HG03558 (cell line): ENCODE measurements at regions not wholly inside any gene's neighbourhood (a gene's known extent, or its start where the extent isn't known, plus 50 kb on each side); places are given as distances from the start of the nearest gene placed in this dataset.

ENCODE experiments used
- ATAC-seq: cut with Tn5 transposase; IDR thresholded peaks from one replicate; pipeline ENCODE4 v1.9.1; 2021; ENCODE audit warnings: moderate number of reproducible peaks; ENCODE audit not compliant: unreplicated experiment; ENCODE audit errors: extremely low read depth

DNA sequence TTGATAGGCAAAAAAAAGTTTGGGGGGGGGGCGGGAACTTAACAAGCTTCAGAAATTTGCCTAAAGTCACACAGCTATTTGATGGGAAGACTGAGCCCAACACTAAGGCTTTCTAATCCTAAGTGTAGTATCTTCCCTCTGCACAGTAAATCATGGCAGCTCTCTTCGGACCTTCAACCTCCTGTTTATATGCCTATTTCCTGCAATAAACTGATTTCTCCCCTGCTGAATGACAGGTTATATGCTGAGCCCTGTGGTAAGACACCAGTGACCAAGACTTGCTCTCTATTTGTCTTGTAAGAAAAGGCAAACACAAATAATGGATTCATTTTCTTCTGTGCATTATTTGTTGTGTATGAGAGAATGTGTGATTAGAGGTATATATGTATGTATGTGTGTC is 355.8 kb upstream of the ARRDC4 start:
- ATAC-seq, result no peak

DNA sequence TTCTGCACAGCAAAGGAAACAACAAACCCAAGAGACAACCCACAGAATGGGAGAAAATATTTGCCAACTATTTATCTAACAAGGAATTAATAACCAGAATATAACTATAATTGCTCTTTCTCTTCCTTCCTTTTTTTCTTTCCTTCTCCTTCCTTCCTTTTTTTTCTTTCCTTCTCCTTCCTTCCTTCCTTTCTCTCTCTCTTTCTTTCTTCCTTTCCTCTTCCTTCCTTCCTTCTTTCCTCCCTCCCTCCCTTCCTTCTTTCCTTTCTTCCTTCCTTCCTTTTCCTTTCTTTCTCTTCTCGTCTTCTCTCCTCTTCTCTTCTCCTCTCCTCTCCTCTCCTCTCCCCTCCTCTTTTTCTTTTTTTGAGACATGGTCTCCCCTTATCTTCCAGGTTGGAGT is 345.4 kb upstream of the ARRDC4 start:
- no peak for ATAC-seq

DNA sequence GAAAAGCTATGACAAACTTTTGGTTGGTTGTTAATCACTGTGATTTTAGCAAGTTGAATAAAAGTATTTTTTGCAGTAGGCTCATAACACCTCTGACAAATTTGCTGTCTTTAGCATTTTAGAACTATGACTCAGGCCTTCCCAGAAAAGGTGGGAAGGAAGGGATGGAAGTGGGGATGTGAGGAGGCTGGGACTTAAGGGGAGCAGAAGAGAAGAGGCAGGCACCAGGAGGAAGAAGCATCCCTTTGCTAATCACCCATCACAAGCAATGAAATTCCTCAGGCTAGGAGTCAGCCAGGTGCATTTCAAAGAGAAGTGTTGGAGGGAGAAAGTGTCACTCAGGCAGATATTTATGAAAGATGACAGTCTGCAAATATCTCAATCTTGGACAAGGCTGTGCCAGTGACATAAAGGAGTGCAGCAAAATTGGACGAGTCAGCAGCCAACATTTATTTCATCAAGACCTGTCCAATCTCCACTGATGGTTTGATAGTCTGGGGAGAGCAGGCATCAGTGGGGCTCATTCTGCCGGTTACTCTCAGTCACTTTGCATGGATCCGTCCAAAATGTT is 337.3 kb upstream of the ARRDC4 start:
- no peak for ATAC-seq

DNA sequence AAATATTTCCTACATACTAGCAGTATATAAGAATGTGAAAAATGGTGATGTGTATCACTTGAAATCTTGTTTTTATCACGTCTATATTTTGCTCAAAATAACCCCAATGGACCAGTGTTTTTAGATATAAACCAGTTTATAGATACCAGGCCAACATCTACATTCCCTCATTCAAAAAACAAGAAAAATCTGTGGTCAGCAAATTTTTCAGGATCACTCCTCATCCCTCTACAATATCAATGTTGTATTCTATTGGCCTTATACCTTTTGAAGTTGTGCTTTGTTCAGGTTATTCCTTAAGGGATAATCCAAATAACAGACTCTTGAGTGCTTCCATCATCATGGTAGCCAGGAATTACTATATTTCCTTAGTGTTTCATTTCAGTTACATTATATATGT is 332.9 kb upstream of the ARRDC4 start:
- no peak for ATAC-seq

DNA sequence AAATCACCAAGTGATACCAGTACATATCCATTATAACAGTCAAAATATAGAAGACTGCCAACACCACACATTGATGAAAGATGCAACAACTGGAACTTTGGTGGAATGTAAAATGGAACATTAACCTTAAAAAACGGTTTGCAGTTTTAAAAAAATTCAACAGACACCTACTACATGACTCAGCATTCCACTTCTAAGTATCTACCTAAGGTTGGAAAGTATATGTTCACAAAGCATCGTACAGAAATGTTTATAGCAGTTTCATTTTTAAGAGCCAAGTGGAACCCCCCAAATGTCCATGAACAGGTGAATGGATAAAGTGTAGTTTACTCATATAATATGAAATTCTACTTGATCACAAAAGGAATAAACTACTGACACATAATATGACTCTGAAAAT is 314.7 kb upstream of the ARRDC4 start:
- ATAC-seq, result no peak

DNA sequence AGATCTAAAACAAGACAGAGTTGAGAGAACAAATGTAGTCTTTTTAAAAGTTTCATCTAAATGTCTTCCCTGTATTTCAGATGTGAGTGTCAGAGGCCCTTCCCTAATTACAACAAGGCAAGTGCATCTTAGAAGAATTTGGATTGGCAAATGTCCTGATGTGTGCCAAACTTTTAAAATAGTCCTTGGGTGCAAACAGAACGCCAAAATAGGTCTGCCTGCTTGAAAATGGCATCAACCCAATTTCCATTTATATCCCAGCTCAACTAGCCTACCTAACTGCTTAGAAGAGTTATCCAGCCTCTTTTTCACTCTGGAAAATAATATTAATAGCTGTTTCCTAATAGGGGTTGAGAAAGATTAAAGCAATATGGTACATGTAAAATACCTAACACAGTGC is 311.8 kb upstream of the ARRDC4 start:
- no peak for ATAC-seq

DNA sequence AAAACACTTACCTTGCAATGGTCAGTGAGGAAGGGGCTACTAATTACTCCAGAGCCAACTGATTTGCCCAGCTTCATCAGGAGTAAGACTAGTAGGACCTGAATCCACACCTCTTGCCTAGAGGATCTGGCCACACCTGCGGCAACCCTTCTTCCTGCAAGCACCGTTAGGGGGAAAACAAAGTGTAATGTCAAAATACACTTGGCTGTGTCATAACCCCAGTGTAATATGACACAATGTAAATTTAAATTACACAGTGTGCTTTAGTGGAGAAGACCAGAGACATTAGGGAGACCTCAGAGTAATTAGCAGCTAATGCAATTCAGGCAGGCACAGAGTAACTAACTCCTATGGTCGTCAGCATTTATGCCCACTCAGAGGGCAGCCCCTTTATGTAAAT is 308.5 kb upstream of the ARRDC4 start:
- no peak for ATAC-seq

DNA sequence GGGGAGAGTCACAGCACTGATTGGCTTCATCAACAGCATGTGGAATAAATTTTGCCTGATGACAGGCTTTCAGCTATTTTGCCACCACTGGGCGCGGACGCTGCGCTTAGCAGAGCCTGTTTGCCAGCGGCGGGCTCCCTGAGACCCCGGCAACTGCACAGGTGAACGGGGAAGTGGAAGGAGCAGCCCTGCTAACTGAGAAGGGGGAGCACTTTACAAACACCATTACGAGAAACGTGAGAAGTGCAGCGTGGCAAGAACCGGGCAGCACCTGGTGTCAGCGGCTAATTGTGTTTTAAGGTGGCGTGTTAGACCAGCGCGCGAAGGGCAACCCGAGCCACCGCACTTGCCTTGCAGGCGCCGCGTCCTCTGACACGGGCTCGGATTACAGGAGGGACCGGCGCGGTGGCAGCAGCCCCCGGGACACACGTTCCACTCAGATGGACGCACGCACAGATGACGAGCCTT is 307.8 kb upstream of the ARRDC4 start:
- ATAC-seq, result no peak

DNA sequence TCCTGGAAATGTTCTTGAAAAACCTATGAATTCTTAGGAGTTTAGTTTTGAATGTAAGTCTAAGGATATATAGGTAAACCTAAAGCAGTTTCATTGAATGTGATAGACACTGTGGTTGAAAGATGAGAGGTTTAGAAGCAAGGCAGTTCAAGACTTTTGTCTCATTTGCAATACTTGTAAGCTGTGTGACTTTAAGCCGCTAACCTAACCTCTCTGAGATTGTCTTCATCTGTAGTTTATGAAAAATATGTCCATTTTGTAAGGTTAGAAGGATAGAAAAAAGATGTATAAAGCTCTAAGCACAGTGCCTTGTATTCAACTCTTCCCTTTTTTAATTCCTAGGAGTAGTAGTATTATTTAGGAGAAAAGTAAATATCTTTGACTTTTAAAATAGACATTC is 306.6 kb upstream of the ARRDC4 start:
- ATAC-seq, result no peak

DNA sequence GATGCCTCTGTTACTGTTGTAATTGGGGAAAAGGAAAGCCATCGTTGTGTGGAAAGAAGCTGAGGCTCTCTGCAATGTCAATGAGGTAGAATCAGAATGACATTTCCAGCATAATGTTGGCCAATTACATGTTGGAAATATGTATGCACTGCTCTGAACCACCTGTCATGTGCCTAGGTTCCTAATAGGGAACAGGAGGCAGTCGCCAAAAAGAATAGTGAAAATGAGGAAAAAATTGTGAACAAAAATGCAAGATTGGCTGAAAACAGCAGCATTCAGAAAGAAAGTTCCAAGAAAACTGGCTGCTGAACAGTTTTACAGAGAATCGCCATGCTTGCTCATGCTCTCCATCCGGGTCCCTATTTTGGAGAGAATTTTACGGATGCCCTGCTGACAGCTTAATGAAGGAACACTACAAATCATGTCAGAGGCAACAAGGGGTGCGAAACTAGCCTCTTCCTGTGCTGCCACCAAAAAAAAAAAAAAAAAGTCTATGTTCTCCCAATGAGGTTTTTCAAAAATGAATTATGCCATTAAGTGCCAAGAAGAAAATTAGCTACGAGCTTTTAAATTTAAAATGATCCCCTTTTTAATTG is 305.9 kb upstream of the ARRDC4 start:
- ATAC-seq, result no peak

DNA sequence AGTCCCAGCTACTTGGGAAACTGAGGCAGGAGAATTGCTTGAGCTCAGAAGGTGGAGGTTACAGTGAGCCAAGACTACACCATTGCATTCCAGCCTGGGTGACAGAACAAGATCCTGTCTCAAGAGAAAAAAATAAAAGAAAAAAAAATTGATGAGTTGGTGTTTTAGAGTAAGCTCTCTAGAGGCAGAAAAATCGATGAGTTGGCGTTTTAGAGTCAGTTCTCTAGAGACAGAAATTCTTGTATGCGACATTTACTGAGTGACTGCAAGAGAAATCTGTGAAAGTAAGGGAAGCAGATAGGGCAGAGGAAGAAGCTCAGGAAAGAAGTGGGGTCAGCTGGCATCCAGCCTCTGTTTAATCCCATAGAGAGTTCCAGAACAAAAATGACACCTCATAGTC is 298.7 kb upstream of the ARRDC4 start:
- no peak for ATAC-seq

DNA sequence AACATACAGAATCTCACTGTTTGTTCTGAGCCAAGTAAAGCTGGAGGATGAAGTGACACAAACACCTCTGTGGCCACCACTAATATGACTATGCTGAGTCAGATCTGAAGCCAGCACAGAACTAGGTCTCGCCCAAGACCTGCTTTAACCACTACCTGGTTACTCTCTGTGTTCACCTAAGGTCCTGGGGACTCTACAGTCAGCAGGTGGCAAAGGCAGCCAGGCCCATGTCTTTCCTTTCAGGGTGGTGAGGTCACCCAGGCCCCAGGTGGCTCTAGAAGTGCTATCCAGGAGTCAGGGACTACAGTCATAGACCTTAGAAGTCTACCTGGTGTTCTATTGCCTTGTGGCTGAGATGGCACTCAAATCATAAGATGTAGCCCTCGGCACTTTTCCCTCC is 287.9 kb upstream of the ARRDC4 start:
- no peak for ATAC-seq

DNA sequence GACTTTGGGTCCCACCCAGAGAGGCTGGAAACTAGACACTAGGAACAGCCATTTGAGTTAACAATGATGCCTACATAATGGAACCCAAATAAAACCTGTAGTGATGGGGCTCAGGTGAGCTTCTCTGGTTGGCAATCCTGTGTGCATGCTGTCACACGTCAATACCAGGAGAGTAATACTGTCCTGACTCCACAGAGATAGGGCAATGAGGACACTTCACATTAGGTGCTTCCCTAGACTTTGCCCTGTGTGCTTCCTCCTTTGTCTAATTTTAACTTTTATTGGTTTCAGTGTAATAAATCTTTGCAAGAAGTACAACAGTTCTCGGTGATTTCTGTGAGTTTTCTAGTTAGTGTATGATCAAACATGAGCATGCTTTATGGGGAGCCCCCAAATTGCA is 281.8 kb upstream of the ARRDC4 start:
- ATAC-seq, result no peak

DNA sequence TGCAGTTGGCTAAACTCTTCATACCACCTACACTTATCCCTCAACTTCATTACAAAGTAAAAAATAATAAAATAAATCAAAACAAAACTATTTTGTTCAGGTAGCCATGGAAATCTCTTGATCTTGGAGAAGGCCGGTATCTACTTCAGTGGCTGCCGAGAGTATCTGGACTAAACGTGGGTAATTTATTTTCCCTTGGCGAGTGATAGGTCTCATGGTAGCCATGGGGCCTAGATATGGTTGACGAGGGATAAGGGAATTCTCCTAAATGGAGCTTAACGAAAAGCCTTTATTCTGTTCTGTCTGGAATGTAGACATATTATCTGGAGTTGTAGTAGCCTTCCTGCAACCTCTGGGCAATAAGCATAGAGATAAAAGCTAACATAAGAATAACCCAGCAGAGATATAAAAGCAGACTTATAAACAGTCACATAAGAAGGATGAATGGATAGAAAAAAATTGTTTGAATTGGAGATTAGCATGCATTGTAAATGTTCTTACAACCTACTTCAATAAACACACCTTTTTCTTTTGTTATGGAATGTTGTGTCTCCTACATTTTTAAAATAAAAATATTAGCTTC is 281.3 kb upstream of the ARRDC4 start:
- no peak for ATAC-seq

DNA sequence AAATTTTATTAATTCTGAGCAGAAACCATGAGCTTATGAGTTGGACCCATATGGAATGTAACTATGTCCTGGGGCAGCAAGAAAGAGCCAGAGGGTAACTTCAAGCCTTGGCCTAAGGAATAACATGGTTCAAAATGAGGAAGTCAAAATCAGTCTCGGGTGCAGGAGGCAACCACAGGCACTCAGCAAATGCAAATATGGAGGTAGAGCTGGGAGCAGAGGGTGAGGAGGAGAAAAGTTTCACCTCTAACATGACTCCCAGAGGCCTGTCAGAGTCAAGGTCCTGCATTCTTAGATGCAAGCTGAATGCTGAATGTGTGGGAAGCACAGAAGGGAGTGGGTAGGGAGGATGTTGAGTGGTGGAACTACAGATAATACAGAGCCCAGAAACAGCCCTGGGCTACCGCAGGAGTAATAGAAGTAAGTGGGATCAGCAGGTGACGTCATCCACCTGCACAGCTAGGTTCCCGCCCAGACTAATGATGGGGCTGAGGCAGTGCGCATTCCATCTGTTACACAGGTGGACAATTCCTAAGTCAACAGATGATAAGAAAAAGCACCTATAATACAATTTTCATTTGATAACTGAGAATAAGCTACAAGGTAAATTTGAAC is 279.8 kb upstream of the ARRDC4 start:
- no peak for ATAC-seq

DNA sequence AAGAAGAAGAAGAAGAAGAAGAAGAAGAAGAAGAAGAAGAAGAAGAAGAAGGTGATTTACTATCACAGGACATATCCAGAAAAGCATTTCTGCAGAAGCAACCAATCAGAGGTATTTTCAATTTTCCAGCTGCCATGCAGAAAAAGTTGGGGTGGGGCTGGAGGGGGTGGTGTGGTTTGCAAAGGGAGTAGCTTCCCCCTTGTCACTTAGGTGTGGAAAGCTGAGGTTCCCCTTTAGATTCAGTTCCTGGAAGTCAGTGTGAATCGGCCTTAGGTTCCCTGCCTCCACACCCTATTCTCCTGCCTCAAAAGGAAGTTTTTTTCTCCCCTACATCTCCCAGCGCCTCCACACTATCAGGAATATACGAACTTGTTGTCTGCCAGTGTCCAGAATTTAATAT is 276.7 kb upstream of the ARRDC4 start:
- ATAC-seq, result no peak

DNA sequence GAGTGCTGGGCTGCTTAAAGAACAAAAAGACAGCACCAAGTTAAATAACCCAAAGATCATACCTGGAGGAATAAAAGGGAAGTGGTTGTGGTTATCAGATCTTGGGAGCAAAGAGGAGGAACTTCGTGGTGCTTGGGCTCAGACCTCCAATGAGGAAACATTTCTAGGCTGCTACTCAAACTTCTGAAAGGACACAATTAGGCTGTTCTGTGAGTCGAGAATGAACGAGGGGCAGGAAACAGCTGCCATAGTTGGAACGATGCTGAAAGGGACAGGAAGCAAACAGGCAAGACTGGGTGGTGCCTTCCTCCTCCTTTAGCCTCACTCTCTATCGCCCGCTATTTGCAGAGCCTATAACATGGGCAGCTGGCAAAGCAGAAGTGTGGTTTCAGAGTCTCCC is 276.3 kb upstream of the ARRDC4 start:
- ATAC-seq, result no peak

DNA sequence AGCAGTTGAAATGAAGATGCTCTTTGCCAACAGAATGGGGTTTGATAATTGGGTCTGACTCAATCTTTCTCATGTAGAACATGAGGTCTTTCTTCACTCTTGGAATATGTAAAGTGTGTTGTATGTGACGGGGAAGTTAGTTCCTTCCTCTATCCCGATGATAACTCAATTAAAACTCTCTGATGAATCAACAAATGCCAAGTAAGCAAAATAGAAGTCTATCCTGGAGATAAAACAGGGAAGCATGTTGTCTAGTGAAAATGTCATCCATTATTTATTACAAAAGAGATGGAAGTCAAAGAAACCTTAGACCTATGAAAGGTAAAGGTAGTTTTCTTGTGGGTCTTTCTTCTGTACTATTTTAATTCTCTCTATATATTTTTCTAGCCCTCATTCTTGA is 274.2 kb upstream of the ARRDC4 start:
- ATAC-seq, result no peak

DNA sequence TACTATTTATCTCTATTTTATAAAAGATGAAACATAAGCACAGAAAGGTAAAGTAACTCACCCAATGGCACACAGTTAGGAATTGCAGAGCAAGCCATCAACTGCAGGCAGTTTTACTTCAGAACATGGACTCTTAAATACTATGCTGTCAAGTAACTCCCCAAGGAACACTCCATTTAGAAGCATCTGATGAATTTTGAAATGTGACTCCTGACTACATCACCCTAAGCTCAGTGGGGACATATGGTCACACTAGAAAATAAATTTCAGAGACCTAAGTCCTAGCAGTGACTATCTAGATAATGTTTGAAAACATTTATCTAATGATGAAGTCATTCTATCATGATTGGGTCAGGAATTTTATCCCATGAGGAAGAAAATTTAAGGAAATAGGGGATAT is 272.8 kb upstream of the ARRDC4 start:
- no peak for ATAC-seq

DNA sequence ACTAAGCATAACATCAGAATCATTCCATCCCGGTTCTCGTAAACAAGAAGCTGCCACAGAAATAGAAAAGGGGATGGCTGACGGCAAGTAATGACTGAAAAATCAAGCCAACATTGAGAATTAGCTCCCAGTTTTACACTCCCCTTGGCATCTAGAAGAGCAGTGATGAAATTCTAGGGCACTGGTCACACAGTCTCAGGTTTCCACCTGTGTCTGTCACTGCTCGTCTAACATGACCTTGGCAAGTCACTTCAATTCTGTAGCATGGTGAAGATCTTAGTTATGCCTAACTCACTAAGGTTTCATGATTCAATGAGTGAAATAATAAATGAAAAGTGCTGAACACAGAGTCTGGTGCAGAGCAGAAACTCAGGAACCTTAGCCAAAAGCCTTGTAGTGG is 272.3 kb upstream of the ARRDC4 start:
- ATAC-seq, result no peak

DNA sequence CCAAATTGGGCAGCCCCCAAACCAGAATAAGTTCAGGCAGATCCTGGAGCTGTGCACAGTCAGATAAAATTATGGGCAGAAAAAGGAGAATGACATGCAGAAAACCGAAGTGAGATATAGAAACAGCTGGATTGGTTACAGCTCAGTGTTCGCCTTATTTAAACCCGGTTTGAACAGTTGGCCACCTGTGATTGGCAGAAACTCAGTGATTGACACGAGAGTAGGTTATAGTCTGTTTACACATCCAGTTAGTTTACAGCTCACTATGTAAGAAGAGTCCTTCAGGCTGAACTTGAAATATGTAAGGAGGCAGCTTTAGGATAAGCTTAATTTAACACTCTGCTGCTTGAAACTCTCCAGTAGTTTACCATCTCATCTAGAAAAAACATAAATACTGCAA is 271.6 kb upstream of the ARRDC4 start:
- no peak for ATAC-seq

DNA sequence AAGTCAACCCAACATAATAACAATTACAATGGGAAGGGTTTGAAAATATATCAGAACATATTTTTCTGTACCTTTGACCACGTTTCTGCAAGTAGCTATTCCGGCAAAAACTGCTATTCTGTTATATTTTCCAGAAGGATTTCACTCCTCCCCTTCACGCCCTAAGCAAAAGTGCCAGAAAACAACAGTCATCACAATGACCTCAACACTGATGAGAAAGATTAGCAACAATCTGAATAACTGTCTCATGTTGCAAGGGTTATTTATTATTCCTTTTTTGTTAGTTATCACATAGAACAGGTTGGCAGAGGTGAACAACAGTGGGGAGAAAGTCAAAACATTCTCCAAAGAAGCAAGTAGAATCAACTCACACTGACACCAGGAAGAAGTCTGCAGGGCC is 269.4 kb upstream of the ARRDC4 start:
- ATAC-seq, result no peak
